ENCODE measurements at regions not wholly inside any gene's neighbourhood (a gene's known extent, or its start where the extent isn't known, plus 50 kb on each side); places are given as distances from the start of the nearest gene placed in this dataset.
"Not testable (repeated sequence)": the region's sequence is repeated elsewhere in the genome, so short reads cannot be mapped to it uniquely, and the experiment has no call there.

DNA sequence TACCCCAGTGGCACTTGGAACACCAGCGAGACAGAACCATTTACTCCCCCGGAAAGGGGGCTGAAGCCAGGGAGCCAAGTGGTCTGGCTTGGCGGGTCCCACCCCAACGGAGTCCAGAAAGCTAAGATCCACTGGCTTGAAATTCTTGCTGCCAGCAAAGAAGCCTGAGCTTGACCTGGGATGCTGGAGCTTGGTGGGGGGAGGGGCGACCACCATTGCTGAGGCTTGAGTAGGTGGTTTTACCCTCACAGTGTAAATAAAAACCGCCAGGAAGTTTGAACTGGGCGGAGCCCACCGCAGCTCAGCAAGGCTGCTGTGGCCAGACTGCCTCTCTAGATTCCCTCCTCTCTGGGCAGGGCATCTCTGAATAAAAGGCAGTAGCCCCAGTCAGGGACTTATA is 62.8 kb downstream of the RPS24 start:
- not testable (repeated sequence) for DNase-seq

DNA sequence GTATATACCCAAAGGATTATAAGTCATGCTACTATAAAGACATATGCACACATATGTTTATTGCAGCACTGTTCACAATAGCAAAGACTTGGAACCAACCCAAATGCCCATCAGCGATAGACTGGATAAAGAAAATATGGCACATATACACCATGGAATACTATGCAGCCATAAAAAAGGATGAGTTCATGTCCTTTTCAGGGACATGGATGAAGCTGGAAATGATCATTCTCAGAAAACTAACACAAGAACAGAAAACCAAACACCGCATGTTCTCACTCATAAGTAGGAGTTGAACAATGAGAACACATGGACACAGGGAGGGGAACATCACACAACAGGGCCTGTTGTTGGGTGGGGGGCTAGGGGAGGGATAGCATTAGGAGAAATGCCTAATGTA is 68.9 kb downstream of the RPS24 start:
- not testable (repeated sequence) for DNase-seq

DNA sequence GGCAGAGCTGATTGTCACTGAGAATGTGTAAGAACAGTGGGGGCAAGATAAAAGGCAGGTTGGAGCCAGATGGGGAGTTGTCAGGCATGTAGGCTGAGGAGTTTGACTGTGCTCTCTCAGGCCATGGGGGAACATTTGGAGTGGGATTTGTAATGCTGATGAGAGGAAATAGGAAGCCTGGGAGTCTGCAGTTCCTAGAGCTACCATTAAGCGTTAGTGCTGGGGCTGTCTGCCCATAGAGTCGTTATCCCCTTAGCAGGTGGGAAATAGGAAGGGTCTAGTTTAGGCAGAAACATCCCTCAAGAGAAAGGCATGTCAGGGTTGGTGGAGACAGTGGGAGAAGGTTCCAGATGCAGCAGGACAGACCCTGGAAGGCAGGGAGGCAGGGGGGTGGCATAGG is 75.5 kb downstream of the RPS24 start:
- no peak for DNase-seq

DNA sequence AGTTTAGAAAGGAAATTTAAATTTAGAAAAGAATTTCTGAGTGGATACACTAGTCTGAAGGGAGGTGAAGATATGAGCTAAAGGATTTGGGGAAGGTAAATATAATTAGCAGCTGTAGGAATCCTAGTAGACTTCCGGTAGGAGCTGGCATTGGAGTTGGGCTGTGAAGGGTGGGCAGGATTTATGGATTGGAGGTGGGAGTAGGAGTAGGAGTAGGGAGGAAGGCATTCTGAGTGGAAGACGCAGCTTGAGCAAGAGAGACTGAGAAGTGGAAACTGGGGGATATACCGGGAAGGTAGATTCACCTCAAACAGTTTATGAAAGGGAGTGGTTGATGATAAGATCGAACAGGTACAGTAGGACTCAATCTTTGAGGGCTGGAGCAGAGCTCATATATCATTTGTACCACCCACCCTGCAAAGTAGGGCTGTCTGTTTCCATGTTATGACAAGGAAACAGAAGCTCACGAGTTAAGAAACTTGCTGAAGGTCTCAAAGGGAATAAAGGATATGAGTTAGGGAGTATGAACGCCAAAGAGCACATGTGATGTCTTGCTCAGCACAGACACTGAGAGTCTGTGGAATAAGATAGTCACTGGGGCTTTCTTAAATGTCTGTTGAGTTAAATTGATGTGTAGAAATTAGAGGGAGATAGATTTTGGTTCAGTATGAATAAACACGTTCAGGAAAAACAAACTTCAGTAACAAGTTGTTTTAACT is 81.6 kb downstream of the RPS24 start:
- DNase-seq, result no peak

DNA sequence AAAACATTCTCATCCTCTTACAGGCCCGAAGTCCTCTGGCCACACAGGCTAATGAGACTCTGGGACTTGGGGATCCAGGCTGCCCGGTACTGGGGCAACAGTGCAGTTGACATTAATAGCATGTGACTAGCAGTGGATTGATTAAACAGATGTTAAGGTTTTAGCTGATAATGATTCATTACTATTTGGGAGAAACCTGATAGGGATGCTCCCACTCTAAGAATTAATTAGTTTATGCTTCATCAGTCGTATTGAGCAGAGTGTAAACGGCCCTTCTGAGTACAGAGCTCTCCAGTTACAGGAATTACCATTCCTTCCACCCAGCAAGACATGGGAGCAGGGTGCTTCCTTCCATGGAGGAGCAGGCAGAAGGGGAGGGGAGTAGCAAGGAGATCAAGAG is 82.7 kb downstream of the RPS24 start:
- DNase-seq, result no peak

DNA sequence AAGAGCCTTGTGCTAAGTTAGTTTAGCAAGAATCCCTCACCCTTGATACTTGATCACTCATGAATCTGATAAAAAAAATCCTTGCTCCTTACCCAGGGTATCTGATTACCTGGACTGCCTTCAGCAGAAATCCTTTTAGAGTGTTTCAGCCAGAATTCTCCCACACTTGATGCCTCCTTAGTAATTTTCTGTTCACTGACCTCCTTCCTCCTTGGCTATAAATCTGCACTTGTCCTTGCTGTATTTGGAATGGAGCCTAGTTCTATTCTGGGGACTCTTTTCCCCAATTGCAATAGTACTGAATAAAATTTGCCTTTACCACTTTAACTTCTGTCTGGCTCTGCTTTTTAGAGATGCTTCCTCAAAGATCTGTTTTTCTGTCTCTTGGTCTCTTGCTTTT is 84.9 kb downstream of the RPS24 start:
- DNase-seq, result no peak

GRCh38 chr10:78121801-78122200 is 88.1 kb downstream of the RPS24 start:
- no peak for DNase-seq

- no peak for DNase-seq
These were observed 90.5 kb downstream of the RPS24 start for GRCh38 chr10:78124167-78124566.

- no peak for DNase-seq
These were observed 95.5 kb downstream of the RPS24 start for GRCh38 chr10:78129211-78129610.

DNA sequence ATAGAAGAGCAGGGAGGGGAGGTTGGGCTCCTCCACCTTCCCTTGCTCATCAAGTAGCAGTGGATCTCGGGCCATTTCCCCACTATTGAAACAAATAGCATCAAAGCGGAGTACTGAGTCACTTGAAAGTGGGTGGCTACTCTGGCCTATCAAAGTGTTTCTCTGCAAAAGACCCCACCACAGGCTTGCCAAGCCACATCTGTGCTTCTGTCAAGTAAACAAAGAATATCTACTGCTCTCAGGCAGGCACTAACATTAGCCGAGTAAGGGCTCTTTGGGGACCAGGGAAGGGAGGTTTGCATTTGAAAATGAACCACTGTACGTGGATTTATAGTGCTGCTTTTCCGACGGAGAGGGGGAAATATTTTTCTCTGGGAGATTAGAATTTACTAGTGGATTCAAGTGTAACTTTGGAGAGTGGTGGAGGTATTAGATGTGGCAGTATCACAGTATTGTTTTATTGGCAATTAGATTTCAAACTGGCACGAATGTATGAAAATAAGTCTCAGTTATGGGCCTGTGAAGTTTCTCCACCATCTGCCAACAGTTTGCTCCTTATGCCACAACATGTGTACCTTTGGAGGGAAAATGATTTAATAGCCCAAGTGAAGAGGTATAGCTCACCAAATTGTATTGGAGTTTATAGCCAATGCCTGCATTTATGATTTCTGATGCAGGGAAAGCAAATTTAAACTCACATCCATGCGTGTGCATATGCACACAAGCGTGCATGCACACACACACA is 97.5 kb downstream of the RPS24 start:
- DNase-seq, result peak; percentile 1

DNA sequence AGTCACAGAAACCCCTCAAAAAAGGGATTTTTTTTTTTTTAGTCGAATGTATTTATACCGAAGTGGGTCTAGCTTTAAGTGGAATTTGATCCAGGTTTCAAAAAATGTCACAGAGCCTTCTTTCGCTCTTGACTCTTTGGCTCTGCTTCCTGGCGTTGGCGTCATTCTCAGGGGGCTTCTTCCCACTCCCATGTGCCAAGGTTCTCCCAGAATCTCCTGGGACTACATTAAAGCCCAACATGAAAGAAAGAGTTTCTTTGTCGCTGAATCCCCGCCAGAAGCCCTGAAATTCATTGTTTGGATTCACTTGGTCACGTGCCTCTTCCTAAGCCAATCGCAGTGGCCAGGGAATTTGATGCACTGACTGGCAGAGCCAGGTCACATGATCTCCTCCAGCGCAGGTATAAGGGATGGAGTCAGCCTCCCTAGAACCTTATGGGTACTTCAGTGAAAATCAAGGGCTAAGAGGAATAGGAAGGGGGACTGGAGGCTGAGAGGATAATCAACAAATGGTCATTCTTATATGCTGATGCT is 101.2 kb downstream of the RPS24 start:
- no peak for DNase-seq

GRCh38 chr10:78137147-78137546 is 103.5 kb downstream of the RPS24 start:
- DNase-seq, result no peak

DNA sequence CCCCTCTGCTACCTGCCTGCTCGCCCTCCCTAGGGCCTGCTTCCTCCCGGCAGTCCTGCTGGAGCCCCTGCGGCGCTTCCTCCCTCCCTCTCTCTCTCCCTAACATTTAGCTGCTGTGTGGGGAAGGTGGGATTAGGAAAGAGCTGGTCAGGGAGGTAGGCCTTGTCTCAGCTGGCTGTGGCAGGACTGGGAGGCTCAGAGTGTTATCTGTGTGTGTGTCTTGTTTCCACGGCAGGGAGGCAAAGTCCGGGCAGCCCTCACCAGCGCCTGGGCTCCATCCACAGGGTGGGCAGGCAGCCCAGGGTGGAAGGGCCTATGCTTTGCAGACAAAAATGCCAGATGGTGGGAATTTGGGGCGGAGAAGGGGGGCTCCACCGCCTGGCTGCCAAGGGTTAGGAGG is 105.7 kb downstream of the RPS24 start:
- no peak for DNase-seq

DNA sequence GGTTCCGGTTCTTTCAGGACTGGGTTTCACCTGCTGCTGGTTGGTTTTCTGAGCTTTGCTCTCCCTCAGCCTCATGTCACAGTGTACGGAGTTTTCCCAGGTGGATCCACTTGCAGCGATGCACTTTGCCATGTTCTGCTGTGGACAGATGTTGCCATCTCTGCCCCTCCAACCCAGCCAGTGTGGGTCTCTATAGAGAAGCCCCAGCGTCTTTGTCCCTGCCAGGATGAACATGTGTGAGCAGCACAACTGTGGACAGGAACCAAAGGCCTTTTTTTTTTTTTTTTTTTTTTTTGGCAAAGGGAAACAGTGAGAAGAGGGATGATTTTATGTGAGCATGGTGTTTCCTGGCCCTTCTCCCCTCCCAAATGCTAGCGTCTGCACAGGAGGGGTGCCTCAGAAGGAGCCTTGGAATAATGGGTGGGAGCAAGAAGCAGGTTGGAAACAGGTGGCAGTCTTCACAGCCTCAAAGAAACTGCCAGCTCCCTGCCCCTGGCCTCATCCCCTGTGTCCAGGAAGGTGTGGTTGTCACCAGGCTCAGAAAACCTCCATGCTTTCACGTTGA is 106.5 kb downstream of the RPS24 start:
- DNase-seq, result no peak

DNA sequence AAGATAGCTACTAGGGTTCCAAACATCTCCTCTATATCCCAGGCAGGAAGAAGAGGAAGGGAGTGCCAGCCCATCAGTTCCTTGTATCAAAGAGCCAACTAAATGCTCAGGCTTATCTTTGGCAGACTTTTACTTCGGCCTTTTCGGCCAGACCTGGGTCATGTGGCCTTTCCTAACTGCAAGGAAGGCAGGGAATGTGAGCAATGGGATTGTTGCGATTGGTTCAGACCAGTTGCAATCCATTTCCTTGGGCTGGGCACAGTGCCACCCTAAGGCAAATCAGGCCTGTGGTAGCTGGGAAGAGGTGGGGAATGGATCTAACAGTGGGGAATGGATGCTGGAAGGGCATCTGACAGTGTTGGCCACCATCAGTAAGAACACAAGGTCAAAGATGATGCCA is 109.9 kb downstream of the RPS24 start:
- no peak for DNase-seq

DNA sequence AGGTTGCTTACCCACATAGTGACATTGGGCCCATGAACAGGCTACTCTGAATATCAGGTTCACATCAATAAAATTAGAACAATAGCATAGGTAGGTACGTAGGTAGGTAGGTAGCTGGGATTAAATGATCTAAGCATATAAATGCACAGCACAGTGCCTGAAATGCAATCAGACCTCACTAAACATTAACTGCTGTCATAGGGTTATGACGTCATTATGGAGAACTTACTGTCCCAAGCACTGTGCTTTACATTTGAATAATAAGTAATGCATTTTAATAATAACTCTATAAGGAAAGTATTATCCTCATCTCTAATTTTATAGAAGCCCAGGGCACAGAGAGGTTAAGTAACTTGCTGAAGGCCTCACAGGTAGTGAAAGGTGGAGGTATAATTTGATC is 112.5 kb downstream of the RPS24 start:
- DNase-seq, result no peak

DNA sequence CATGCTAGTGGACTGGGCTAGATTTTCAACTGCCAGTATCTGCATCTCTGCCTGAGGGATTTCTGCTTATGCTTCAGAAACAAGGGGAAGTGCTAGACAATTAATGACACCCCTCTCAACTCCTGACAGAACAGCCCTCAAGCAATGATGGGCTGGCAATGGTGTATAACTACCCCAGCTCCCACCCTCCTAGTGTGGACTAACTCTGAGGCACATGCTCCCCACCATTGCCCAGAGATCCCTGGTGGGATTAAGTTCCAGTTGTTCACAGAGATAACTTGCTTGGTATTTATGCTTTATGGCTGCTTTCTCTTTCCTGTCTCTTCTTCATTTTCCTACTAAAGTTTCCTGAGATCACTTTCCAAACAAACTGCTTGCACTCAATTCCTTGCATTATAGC is 113.5 kb downstream of the RPS24 start:
- DNase-seq, result no peak

DNA sequence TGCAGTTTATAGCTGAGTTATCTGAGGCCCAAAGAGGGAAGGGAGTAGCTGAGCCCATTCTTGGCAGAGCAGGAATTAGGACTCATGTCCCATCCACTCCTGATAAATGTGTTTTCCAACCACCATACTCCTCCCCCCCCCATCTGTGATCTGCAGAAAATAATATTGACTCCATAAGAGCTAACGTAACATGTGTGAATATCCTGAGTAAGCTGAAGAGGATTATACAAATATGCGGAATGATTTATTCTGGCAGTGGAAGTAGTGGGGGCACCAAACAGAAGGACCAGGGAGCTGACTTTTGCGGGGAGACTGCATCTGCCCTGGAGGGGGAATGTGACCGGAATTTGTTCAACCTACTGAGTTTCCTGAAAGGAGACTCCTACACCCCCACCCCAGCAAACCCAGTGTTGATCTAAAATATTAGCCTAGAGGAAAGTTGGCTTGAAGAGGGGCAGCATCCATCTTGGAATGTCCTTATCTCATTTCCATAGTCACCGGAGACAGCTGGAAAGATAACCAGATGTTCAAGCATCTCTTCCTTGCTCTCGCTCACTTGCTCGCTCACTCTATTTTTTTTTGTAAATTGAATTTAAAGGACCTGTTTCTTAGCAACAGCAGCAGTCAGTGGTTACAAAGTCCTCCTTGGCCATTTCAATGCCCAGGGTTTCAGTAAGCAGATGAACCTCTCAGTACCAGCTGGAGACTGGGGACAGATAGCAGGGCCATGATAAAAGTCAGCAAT is 114.7 kb downstream of the RPS24 start:
- no peak for DNase-seq

DNA sequence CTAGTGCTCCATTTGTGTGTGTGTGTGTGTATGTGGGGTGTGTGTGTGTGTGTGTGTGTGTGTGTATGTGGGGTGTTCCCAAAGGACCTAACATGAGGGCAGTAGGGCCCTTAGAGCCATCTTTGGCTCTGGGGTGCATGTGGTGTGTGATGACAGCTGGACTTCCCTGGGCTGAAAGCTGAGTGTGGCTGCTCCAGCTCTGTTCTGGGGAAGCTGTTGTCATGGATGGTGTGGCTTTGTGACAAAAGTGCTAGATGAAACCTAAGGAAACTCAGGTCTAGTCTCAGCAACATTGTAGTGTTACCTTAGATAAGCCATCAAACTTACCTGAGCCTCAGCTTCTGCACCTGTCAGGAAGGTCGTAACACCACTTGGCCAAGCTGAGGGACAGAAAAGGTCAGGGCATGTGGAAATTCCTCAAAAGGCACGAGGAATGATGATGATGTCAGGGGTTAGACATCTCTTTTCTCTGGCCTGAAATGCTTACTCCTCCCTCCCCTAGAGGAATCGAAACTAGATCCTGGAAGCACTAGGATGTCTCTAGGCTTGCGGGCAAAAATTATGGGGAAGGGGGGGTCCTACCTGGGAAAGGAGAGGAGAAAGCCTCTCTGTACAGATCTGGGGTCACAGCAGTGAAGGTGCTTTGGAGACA is 115.4 kb downstream of the RPS24 start:
- no peak for DNase-seq

- DNase-seq, result no peak
These were observed 117.1 kb downstream of the RPS24 start for GRCh38 chr10:78150756-78151155.

GRCh38 chr10:78155722-78156121 is 122.1 kb downstream of the RPS24 start:
- no peak for DNase-seq

DNA sequence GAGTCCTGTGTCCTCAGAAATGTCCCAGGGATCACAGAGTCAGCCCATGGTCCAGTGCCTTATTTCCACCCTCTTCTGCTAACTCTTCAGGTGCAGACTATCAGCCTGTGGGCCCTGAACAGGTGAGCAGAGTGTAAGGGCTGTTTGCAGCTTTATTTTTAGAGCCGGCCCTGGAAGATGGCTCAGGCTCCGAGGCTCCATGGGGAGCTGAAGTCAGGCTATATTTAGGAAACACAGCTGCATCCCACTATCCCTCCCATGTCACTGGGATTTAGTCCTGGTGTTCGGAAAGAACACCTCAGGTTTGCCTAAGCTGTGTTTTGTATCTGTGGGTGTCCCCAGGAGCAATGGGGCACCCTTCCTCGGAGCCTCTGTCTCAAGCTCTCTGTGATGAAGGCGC is 126.9 kb downstream of the RPS24 start:
- no peak for DNase-seq

DNA sequence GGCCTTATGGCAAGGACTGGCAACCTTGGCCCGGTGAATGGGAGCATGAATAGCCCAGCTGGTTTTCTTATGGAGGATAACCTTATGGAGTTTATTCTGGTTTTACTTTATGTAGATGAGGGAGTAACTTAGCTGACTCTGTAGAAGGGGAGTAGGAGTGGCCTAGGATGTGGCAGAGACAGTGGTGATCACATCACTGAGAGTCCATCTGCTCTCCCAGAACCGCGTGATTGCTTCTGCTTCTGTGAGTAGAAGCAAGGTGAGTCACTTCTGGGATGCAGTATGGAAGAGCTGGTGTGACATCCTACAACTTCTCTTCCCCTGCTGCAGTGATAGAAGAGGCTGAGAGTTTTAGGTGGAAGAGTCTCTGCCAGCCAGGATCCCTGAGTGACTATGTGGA is 129.2 kb downstream of the RPS24 start:
- DNase-seq, result no peak
